IMR-90 (cell line): ENCODE measurements at regions not wholly inside any gene's neighbourhood (a gene's known extent, or its start where the extent isn't known, plus 50 kb on each side); places are given as distances from the start of the nearest gene placed in this dataset.

Source experiments
- ATAC-seq: fragments of 200-7000 bp; cut with Tn5 transposase; 2 replicates; pipeline ENCODE4 v1.9.1; 2020; ENCODE audit warnings: low read depth, mild to moderate bottlenecking, moderate library complexity
- BruUV-seq: library from RNA; stranded (reverse); fragments of 400-500 nt; replicated peaks from 2 replicates; lab custom pipeline; 2021; lab: Mats Ljungman, UMichigan
- CTCF ChIA-PET: fragments of 300-600 bp; formaldehyde crosslinking; extraction: SDS; loops from one replicate; lab custom pipeline; 2021; ENCODE audit warnings: antibody characterized with exemption; lab: Yijun Ruan, JAX
- POLR2A ChIA-PET: fragments of 300-600 bp; sonication (Branson Sonifier 250); formaldehyde crosslinking; loops from one replicate; lab custom pipeline; 2022; ENCODE audit warnings: antibody characterized with exemption; ENCODE audit not compliant: unreplicated experiment; lab: Charles Lee
- DNase-seq: peaks from one replicate; pipeline ENCODE4 v3.0.0; 2013
- H2AFZ ChIP-seq: replicated peaks from 2 replicates; pipeline ENCODE3; 2013; ENCODE audit warnings: low read length, mild to moderate bottlenecking; ENCODE audit not compliant: poor library complexity
- H2AK5ac ChIP-seq: 2 replicates; pipeline ENCODE4 v1.6.1; 2013; ENCODE audit warnings: low read depth, low read length, inconsistent platforms
- H2AK9ac ChIP-seq: replicated peaks from 2 replicates; pipeline ENCODE3; 2013; ENCODE audit warnings: mild to moderate bottlenecking, low read depth, low read length, moderate library complexity; ENCODE audit not compliant: poor library complexity
- H2BK120ac ChIP-seq: 2 replicates; pipeline ENCODE4 v1.6.1; 2013; ENCODE audit warnings: low read depth, low read length, inconsistent platforms
- H2BK15ac ChIP-seq: 3 replicates; pipeline ENCODE4 v1.6.1; 2013; ENCODE audit warnings: low read depth, low read length, inconsistent platforms
- H2BK20ac ChIP-seq: 2 replicates; pipeline ENCODE4 v1.6.1; 2013; ENCODE audit warnings: low read depth, mild to moderate bottlenecking, inconsistent platforms, low read length, moderate library complexity
- H2BK5ac ChIP-seq: 2 replicates; pipeline ENCODE4 v1.6.1; 2013; ENCODE audit warnings: mild to moderate bottlenecking, low read depth, low read length, inconsistent platforms; ENCODE audit not compliant: poor library complexity, severe bottlenecking
- H3K14ac ChIP-seq: replicated peaks from 2 replicates; pipeline ENCODE4 v1.6.1; 2013; ENCODE audit warnings: low read depth, low read length, inconsistent platforms
- H3K18ac ChIP-seq: 2 replicates; pipeline ENCODE4 v1.6.1; 2013; ENCODE audit warnings: low read depth, low read length, control low read depth
- H3K23ac ChIP-seq: 2 replicates; pipeline ENCODE4 v1.6.1; 2013; ENCODE audit warnings: low read depth, low read length, inconsistent platforms
- H3K27ac ChIP-seq: 2 replicates; pipeline ENCODE4 v1.5.1; 2013; ENCODE audit warnings: mild to moderate bottlenecking, control low read depth, low read length; ENCODE audit not compliant: insufficient read depth
- H3K27me3 ChIP-seq: 2 replicates; pipeline ENCODE4 v1.6.1; 2013; ENCODE audit warnings: low read length; ENCODE audit not compliant: control insufficient read depth, insufficient read depth
- H3K36me3 ChIP-seq: 2 replicates; pipeline ENCODE4 v1.6.1; 2013; ENCODE audit warnings: low read length, mixed read lengths; ENCODE audit not compliant: control insufficient read depth, insufficient read depth
- H3K4ac ChIP-seq: 2 replicates; pipeline ENCODE4 v1.6.1; 2013; ENCODE audit warnings: low read depth, low read length, inconsistent platforms
- H3K4me1 ChIP-seq: 2 replicates; pipeline ENCODE4 v1.6.1; 2013; ENCODE audit warnings: low read length, mixed read lengths; ENCODE audit not compliant: control insufficient read depth, insufficient read depth
- H3K4me2 ChIP-seq: 2 replicates; pipeline ENCODE4 v1.6.1; 2013; ENCODE audit warnings: low read depth, mild to moderate bottlenecking, control low read depth, low read length, moderate library complexity
- H3K4me3 ChIP-seq: 2 replicates; pipeline ENCODE4 v1.5.1; 2013; ENCODE audit warnings: low read depth, mild to moderate bottlenecking, control low read depth, low read length, moderate library complexity; ENCODE audit not compliant: insufficient read depth
- H3K56ac ChIP-seq: 2 replicates; pipeline ENCODE4 v1.6.1; 2013; ENCODE audit warnings: low read length, inconsistent platforms; ENCODE audit not compliant: insufficient read depth; ENCODE audit errors: extremely low read depth
- H3K79me1 ChIP-seq, 2 experiments: 2 replicates each; pipeline ENCODE4 v1.6.1; 2013; ENCODE audit warnings: low read length in 2 of 2, inconsistent platforms in 1 of 2, low read depth in 1 of 2
- H3K9ac ChIP-seq: 2 replicates; pipeline ENCODE4 v1.6.1; 2013; ENCODE audit warnings: low read depth, low read length, control low read depth
- H3K9me1 ChIP-seq: 2 replicates; pipeline ENCODE4 v1.6.1; 2013; ENCODE audit warnings: low read length, inconsistent platforms; ENCODE audit not compliant: insufficient read depth
- H3K9me3 ChIP-seq: 2 replicates; pipeline ENCODE4 v1.6.1; 2013; ENCODE audit warnings: low read length; ENCODE audit not compliant: control insufficient read depth, insufficient read depth
- H4K20me1 ChIP-seq: 2 replicates; pipeline ENCODE4 v1.6.1; 2013; ENCODE audit warnings: low read length, inconsistent platforms; ENCODE audit not compliant: insufficient read depth
- H4K5ac ChIP-seq: 2 replicates; pipeline ENCODE4 v1.6.1; 2013; ENCODE audit warnings: mild to moderate bottlenecking, low read depth, low read length, control low read depth
- H4K8ac ChIP-seq, 2 experiments: 2 replicates each; pipeline ENCODE4 v1.6.1; 2013; ENCODE audit warnings: low read depth in 2 of 2, low read length in 2 of 2, control low read depth in 1 of 2, inconsistent platforms in 1 of 2
- H4K91ac ChIP-seq: 2 replicates; pipeline ENCODE4 v1.6.1; 2013; ENCODE audit warnings: low read depth, low read length, inconsistent platforms; ENCODE audit not compliant: insufficient read depth
- BHLHE40 ChIP-seq: fragments of 150-350 bp; IDR thresholded peaks from 2 replicates; pipeline ENCODE4 v1.6.1; 2016; ENCODE audit warnings: mild to moderate bottlenecking, low read depth, low read length
- CEBPB ChIP-seq: IDR thresholded peaks from 2 replicates; pipeline ENCODE4 v1.6.1; 2012; ENCODE audit warnings: low read depth, low read length, improper control_type of control experiment
- CHD1 ChIP-seq: IDR thresholded peaks from 2 replicates; pipeline ENCODE4 v1.6.1; 2012; ENCODE audit warnings: low read depth, low read length, improper control_type of control experiment
- CTCF ChIP-seq: conservative IDR thresholded peaks from 2 replicates; pipeline ENCODE4 v1.5.1; 2012; ENCODE audit warnings: mild to moderate bottlenecking, low read depth, low read length, improper control_type of control experiment
- ELK1 ChIP-seq: fragments of 150-350 bp; IDR thresholded peaks from 2 replicates; pipeline ENCODE4 v1.6.1; 2016; ENCODE audit warnings: low read depth, mild to moderate bottlenecking, low read length, moderate library complexity, borderline replicate concordance
- FOS ChIP-seq: fragments of 150-350 bp; IDR thresholded peaks from 2 replicates; pipeline ENCODE4 v1.6.1; 2016; ENCODE audit warnings: low read depth, low read length
- MAFK ChIP-seq: IDR thresholded peaks from 2 replicates; pipeline ENCODE4 v1.6.1; 2012; ENCODE audit warnings: low read depth, low read length, improper control_type of control experiment
- MAZ ChIP-seq: IDR thresholded peaks from 2 replicates; pipeline ENCODE4 v1.6.1; 2012; ENCODE audit warnings: low read depth, mild to moderate bottlenecking, low read length, improper control_type of control experiment, moderate library complexity, borderline replicate concordance
- MXI1 ChIP-seq: IDR thresholded peaks from 2 replicates; pipeline ENCODE4 v1.6.1; 2012; ENCODE audit warnings: low read depth, mild to moderate bottlenecking, low read length, moderate library complexity, borderline replicate concordance
- NFE2L2 ChIP-seq: fragments of 150-350 bp; IDR thresholded peaks from 2 replicates; pipeline ENCODE4 v1.6.1; 2016; ENCODE audit warnings: low read depth, mild to moderate bottlenecking, low read length
- POLR2A ChIP-seq: IDR thresholded peaks from 2 replicates; pipeline ENCODE4 v1.6.1; 2012; ENCODE audit warnings: mild to moderate bottlenecking, low read depth, low read length
- RAD21 ChIP-seq: IDR thresholded peaks from 2 replicates; pipeline ENCODE4 v1.6.1; 2012; ENCODE audit warnings: low read length, improper control_type of control experiment
- RCOR1 ChIP-seq: IDR thresholded peaks from 2 replicates; pipeline ENCODE4 v1.6.1; 2012; ENCODE audit warnings: mild to moderate bottlenecking, low read length, improper control_type of control experiment; ENCODE audit not compliant: insufficient replicate concordance
- RFX5 ChIP-seq: IDR thresholded peaks from 2 replicates; pipeline ENCODE4 v1.8.0; 2012; ENCODE audit warnings: low read depth, mild to moderate bottlenecking, low read length, moderate library complexity
- SMC3 ChIP-seq: fragments of 150-350 bp; IDR thresholded peaks from 2 replicates; pipeline ENCODE4 v1.6.1; 2016; ENCODE audit warnings: low read depth, mild to moderate bottlenecking, antibody characterized with exemption, low read length, moderate library complexity
- WGBS, 2 experiments: methylation state at CpG; one replicate each; pipeline versions ENCODE4 v1.1.5 to v1.1.7; 2013; ENCODE audit warnings: missing lambda C conversion rate in 2 of 2; ENCODE audit not compliant: insufficient read length in 1 of 2; ENCODE audit errors: extremely low coverage in 2 of 2; 5-methylcytosine and 5-hydroxymethylcytosine counted together
- dilution Hi-C: fragments of 300-500 bp; cut with HindIII; formaldehyde crosslinking; loops from one replicate; pipeline ENCODE4 v1.14.3; 2018; ENCODE audit warnings: low sequenced_read_pairs; ENCODE audit not compliant: unreplicated experiment
- in situ Hi-C: fragments of 300-500 bp; cut with MboI; formaldehyde crosslinking; loops from 3 replicates; pipeline ENCODE4 v1.14.3; 2019; ENCODE audit warnings: low sequenced_read_pairs, inconsistent platforms, mixed read lengths
- intact Hi-C: fragments of 100-400 bp; cut with micrococcal nuclease; formaldehyde crosslinking; loops from 2 replicates; pipeline ENCODE4 v1.10.0; 2022
- TF ChIP-seq, protein P1 (sequence below): fragments of 150-350 bp; IDR thresholded peaks from 2 replicates; pipeline ENCODE4 v1.6.1; 2017; ENCODE audit warnings: mild to moderate bottlenecking, antibody characterized with exemption, low read length, low read depth

GRCh38 chr7:57199252-57199651 is 67.0 kb upstream of the ZNF479 start:
- Histone ChIP-seq H3K27ac (no peak overlapping the region), H3K9me3 (peaks cover 37% of the 10 kb centered on the region), H2AK9ac (no peak overlapping the region), H2BK5ac (no peak overlapping the region), H4K20me1 (no peaks in the 10 kb centered on the region), H2BK120ac (no peak overlapping the region), H2BK15ac (no peak overlapping the region), H3K36me3 (no peaks in the 10 kb centered on the region), H3K23ac (no peak overlapping the region), H4K5ac (no peak overlapping the region), H2AK5ac (no peak overlapping the region), H2BK20ac (no peak overlapping the region), H3K79me1 (no peaks in the 10 kb centered on the region), H4K91ac (no peak overlapping the region), H3K4me3 (no peak overlapping the region), H3K27me3 (no peaks in the 10 kb centered on the region), H3K4me2 (no peak overlapping the region), H3K9me1 (no peaks in the 10 kb centered on the region), H3K9ac (no peak overlapping the region), H2AFZ (no peak overlapping the region), H3K18ac (no peak overlapping the region), H3K4ac (no peak overlapping the region), H3K4me1 (no peaks in the 10 kb centered on the region), H3K56ac (no peak overlapping the region), H4K8ac (no peak overlapping the region), H3K14ac (no peak overlapping the region)
- DNase-seq (no peak), ATAC-seq (no peak)
- whole genome bisulfite sequencing, 2 experiments = 68% methylated on average over 4 of the region's 7 CpGs; no CpG with 5 or more reads in 1 of the 2 experiments
- in situ Hi-C loops (no loop called here), intact Hi-C loops (no loop called here), dilution Hi-C loops (no loop called here)
- no TSS peak for BruUV-seq
- TF ChIP-seq CTCF (no peak), RAD21 (no peak), CHD1 (no peak), RCOR1 (no peak), MXI1 (no peak), NFE2L2 (no peak), FOS (no peak), CEBPB (no peak), MAFK (no peak), POLR2A (no peak), MAZ (no peak), RFX5 (no peak), SMC3 (no peak), BHLHE40 (no peak), ELK1 (no peak)
- TF ChIP-seq, protein P1, sequence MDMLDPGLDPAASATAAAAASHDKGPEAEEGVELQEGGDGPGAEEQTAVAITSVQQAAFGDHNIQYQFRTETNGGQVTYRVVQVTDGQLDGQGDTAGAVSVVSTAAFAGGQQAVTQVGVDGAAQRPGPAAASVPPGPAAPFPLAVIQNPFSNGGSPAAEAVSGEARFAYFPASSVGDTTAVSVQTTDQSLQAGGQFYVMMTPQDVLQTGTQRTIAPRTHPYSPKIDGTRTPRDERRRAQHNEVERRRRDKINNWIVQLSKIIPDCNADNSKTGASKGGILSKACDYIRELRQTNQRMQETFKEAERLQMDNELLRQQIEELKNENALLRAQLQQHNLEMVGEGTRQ = no peak
- POLR2A ChIA-PET = no interaction called here
- CTCF ChIA-PET = no interaction called here
